T-helper 1 cell (primary cell): ENCODE measurements at regions not wholly inside any gene's neighbourhood (a gene's known extent, or its start where the extent isn't known, plus 50 kb on each side); places are given as distances from the start of the nearest gene placed in this dataset.

ENCODE experiments used
- DNase-seq, 5 donors: peaks; one replicate each; pipeline ENCODE4 v3.0.0-alpha.2; 2012 to 2020

- DNase-seq = peak in 1 of 5 donors; percentile 52
Observed at GRCh38 chr21:35234725-35235124, 185.6 kb upstream of the RUNX1 start.

DNA sequence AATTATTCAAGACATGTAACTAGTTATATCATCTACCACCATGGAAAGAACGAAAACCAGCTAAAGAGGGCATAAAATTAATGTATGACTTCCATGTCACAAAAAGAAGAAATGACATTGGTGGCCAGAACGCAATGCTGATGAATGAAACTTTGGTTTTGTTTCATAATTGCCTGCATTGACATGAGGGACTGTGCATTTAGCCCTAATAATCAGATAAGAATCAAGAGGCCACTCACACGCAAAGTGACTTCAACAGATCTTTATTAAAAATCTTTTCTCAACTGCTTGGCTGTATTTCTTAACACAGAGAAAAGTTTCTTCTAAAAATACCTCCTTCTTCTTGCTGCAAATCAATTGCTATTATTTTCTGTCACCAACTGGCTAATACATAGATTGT is 184.7 kb upstream of the RUNX1 start:
- no peak for DNase-seq

DNA sequence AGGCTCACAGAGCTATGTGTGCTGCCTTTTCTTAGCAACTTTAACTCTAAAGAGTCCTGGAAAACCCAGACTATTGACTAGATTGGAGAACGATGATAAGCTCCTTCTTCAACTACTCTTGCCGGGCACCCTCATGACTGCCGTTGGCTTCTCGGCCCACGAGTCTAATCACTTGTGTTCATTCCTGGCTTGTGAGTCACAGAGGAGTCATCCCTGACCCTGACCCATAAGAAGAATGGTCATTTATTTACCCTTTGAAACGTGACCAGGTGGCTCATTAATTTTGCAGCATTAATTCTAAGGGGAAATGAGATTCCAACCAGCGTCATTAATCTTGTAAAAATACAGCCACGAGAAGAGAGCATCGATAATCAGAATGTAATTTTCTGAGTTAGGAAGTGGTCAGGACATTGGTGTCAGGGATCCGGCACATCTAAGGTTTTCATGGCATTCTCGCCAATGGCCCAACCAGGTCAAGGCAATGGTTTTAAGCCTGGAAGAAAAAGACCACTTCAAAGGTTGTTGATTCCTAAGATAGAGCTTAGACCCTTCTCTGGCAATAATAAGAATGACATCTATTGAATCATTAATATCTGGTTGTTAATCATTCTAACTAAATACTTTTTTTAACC is 183.6 kb upstream of the RUNX1 start:
- DNase-seq = no peak

DNA sequence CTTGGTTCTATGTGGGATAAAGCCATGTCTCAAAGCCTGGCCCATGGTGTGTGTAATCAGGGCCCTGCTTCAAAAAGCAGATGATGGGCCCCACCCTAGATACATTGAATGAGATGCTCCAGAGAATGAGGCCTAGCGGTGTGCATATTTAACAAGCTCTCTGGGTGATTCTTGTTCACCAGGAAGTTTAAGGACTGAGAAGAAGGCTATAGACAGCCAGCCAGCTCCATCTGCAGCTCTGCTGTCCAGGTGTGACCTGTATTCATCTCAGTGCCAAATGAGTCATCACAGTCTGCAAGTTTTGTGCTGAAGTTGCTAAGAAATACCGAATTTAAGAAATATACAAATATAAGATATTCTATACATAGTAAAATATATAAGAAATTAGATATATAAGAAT is 182.0 kb upstream of the RUNX1 start:
- no peak for DNase-seq

DNA sequence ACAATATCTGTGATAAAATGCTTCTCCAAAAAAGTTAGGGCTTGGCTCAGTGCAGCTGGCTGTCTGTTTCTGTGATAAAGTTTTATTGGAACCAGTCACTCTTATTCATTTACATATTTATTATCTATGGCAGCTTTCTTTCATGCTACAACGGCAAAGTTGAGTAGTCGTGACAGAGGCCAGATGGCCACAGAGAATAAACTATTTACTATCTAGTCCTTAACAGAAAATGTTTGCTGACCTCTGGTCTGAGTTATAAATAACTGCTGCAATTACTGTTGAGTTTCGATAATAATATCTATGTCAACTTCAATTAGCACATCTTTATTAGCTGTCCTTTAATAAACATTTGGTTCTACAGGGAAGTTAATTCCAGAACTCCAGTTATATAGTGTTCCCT is 180.2 kb upstream of the RUNX1 start:
- DNase-seq = no peak

GRCh38 chr21:35227786-35228185 is 178.7 kb upstream of the RUNX1 start:
- DNase-seq = no peak

DNA sequence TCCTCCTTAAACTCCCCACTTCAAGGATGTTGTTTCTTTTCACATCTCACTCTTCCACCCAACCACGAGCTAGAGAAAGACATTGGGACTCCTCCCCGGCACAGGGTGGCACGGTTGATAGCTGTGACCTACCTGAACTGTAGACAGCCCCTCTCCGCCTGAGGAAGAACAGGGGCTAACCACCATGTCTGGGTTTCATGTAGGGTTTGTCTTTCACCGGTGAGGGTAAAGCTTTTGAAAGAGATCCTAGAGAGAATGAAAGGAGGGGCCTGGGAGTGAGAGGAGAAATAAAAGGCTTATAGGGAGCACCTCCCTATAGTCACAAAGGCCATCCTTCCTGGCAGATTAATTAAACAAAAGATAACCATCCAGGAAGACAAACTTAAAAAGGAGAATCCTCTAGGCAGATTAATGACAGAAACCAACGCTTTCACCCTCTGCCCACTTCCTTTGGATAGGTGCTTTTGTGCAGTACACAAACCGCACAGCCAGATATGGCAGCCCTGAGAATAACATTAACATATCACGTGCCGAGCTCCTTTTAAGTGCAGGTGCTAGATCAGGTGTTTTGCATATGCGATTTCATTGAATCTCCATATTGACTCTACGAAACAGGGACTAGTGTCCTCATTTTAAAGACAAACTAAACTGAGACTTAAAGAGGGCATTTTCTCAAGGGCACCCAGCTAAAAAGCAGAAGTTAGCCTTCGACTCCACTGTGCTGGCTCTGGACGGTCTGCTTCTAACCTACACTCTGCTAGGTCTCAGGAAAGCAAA is 178.1 kb upstream of the RUNX1 start:
- DNase-seq = peak in 4 of 5 donors; percentile 18 to 75 (median 36)

DNA sequence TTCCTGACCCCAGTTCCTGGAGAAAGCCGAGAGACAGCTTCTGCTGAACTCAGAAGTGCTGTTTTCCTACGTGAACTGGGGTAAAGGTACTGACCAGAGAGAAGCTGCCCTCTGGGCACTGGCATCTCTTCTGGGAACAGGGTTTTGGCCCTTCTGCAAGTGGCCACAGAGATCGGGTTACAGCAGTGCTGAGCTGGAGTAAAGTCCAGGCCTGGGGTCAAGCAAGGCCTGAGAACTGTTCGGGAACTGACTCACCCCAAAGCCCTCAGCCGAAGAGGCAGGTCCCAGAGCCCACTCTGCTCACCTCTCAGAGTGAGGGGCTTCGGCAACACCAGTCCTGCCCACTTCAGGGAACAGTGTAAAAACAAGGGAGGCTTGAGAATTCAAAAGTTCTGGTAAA is 177.2 kb upstream of the RUNX1 start:
- DNase-seq = no peak

GRCh38 chr21:35225573-35225972 is 176.5 kb upstream of the RUNX1 start:
- no peak for DNase-seq

DNA sequence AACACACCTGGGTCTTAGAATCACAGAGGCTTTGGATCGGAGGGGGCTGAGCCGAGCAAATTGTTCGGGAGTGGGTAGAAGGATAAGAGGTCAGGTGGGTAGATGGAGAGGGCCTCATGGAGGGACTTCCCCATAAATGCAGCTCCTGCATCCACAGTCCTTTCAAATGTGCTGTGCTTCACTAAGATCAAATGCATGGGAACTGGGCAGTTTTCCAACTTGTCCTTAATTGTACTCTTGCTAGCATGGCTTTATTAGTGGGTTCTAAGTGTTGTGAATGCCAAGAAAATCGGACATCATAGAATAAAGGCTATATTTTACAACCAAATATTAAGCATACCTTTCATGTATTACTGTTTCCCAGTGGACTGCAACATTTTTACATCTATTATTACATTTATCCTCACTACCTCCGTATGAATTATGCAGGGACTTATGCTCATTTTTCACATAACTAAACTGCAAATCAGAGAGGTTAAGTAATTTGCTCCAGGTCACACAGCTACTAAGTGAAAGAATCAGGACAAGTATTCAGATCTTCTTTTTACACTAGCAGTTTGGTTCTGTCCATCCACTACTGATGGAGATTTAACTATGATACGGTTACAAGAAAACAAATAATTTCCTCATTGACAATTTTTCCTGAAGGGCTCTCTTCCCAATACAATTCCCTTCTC is 174.5 kb upstream of the RUNX1 start:
- no peak for DNase-seq

DNA sequence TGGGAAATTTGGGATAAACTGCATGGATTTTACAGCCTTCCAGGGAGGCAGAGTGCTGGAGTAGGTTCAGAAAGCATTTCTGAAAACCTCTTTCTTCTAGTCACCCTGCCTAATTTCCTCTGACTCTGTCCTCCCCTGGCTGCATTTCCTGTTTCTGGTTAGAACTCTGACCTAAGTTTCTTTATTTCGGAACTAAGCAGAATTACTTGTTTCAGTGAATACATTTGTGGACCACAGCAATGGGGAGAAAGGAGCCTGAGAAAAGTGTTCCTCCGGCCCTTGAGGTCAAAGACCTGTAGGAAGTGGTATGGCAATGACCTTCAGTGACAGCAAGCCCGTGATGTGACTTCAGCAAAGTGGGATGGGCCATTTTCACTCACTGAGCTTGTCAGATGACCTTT is 173.4 kb upstream of the RUNX1 start:
- peak in 1 of 5 donors; percentile 40 for DNase-seq

DNA sequence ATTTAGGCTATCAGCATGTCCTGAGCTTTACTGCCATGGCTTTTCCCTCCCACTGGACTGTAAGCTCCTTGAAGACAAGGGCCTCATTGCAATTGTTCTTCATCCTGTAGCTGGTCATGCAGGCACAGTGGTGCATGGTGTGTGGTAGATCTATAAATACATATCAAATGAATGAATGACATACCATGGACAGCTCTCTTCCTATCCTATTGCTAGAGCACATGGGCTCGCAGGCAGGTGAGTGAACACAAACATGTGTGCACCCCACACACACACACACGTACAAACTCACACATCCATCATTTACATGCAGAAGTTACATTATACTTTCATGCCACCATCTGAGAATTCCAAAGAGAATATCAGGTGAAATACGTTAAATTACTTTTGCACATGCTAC is 172.9 kb upstream of the RUNX1 start:
- no peak for DNase-seq

DNA sequence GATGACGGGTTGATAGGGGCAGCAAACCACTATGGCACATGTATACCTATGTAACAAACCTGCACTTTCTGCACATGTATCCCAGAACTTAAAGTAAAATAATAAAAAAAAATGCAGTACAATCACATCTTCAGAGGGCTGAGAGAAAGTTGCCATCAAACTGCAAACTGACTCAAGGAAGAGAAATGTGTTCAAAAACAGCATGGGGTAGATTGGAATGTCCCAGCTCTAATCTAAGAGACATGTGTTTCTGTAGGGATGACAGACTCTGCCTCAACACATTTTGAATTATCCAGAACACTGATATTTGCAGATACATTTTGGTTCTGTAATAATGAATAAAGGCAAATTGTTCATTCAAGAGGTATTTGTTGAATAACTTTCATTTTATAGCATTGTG is 171.2 kb upstream of the RUNX1 start:
- DNase-seq = no peak

GRCh38 chr21:35219719-35220118 is 170.6 kb upstream of the RUNX1 start:
- DNase-seq = no peak

DNA sequence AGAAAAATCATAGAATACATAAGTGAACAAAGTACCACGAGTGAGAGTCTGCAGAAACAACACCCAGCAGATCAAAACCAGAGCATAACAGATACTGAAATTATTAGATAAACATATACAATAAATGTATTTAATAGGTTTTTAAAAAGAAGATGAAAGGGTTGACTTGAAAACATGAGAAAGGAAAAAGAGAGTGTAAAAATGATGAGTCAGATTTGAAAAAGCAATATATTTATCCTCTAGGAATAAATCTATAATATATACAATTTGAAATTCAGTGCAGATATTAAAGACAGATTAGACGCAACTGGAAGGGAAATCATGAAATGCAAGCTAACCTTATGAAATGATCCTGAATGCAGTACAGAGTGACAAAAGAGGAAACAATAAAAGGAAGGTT is 170.2 kb upstream of the RUNX1 start:
- DNase-seq = no peak

DNA sequence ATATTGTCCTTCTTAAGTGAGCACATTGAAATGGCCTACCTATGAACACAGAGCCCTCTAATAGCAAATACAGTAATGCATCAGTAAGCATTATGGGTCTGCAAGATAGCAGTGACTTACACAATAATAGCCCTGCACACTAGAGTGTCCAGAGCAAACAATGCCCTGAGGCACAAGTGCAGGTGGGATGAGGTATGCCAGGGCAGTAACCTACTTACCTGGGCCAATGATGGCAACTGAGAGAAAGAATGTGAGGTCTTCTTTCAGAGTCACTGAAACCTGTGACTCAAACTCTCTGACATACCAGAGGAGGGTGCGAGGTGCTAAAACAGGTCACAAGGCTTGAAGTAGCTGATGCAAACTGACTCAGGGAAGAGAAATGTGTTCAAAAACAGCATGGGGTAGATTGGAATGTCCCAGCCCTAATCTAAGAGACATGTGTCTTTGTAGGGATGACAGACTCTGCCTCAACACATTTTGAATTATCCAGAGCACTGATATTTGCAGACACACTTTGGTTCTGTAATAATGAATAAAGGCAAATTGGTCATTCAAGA is 168.5 kb upstream of the RUNX1 start:
- peak in 1 of 5 donors; percentile 36 for DNase-seq

DNA sequence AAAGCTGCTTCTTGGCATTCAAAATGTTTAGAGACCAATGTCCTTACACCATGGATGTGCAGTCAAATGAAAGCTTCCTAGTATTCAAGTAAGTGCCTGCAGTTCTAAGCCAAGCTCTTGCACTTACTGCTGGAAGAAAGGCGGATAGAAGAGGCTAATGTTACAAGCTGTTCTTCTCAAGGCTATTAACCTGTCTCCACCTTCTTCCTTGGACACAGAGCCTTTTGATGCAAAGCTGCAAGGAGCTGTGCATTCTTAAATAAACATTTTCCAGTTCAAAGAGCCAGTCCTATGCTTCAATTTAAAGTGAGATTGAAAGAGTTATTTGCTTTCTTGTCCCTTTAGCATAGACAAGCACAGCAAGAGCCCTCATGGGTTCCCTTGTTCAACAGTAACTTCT is 167.9 kb upstream of the RUNX1 start:
- no peak for DNase-seq

- DNase-seq = no peak
Observed at GRCh38 chr21:35215870-35216269, 166.8 kb upstream of the RUNX1 start.

DNA sequence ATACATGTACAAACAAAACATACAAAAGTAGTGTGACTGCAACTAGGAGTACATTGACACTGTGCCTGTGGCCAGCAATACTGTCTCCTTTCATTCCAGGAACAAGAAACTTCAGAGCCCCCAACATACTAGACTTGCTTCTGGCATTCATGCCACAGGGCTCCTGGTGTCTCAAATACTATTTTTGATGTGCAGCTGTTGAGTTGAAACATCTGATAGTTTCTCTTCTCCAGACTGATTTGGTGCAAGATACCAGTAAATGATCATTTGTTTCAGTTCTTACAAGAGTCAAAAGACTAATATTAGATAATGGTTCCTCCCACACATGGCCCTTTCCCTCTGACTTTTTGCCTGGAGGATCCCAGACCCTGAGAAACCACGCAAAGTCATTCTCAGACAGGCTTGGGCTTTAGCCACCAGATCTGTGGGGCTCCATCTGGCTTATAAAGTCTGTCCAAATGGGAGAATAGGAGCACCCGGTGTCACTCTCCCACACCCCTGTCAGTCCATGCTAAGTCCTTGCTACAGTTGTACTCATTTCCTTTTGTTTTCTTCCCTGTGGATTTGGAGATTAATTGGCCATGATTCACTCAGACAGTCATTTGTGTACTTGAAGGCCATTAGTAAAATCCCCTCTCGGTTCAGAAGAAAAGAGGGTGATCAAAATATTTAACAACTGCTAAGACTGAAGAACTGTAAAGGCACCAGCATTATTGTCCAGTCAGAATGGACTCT is 163.5 kb upstream of the RUNX1 start:
- no peak for DNase-seq

GRCh38 chr21:35211782-35212181 is 162.7 kb upstream of the RUNX1 start:
- DNase-seq = no peak

DNA sequence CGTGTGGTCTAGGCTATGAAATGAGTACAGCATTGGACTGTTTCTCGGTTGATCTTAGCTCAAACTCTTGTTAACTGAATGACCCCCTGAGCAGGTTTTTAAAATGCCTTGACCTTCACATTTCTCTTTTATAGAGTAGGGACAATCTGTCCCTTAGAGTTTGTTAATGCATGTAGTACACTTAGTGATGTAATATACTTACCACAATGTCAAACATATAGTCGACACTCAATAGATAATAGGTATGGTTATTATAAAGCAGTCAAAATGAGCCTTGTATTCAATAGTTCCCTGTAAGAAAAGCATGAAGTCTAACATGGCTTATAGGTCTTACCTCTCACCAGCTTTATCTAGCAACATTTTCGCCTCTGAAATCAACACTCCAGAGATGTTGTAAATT is 161.0 kb upstream of the RUNX1 start:
- no peak for DNase-seq

DNA sequence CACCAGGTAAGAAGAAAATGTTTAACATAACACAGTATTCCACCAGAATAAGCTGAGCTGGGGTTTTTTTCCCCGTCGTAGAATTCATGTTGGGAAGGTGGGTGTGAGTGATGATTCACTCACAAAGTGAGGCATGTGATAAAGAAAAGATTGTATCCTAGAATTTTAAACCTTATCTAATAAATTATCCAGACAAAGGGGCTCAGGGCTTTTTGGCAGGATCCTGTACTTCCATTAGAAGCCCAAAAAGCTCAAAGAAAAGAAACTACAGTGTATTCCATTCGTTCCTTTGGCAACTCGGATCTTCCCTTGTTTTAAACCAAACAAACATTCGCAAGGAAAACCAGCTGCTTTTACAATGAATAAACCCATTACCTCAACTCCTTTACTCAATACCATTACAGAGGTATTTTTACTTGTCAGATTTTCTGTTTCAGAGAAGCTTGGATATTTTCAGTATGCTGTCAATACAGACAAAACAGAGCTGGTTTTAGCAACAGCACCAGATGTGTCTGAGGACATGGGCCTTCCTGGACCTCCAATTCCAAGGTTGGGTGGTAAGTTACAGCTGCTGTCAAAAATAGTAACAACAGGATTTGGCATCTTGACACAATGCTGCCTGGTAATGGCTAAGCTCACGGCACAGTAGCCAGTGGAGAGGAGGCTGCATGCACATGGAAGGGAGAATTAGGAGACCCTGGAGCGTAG is 159.9 kb upstream of the RUNX1 start:
- no peak for DNase-seq
